BLaER1 treated with 17β-estradiol and CSF1 and Interleukin-3, amounts not matched to agents 10 nM and 100 nM (cell line): ENCODE measurements at regions not wholly inside any gene's neighbourhood (a gene's known extent, or its start where the extent isn't known, plus 50 kb on each side); places are given as distances from the start of the nearest gene placed in this dataset.

Experiments
- H3K27ac ChIP-seq, 11 experiments: shearing (Covaris generic); formaldehyde crosslinking; 2 replicates each; pipeline ENCODE4 v1.8.1; 2022
- H3K27me3 ChIP-seq, 11 experiments: shearing (Covaris generic); formaldehyde crosslinking; 2 replicates each; pipeline ENCODE4 v1.8.1; 2022
- H3K36me3 ChIP-seq, 11 experiments: shearing (Covaris generic); formaldehyde crosslinking; 2 replicates each; pipeline ENCODE4 v1.8.1; 2022
- H3K4me1 ChIP-seq, 10 experiments: shearing (Covaris generic); formaldehyde crosslinking; 2 replicates each; pipeline ENCODE4 v1.8.1; 2022
- H3K4me2 ChIP-seq, 11 experiments: shearing (Covaris generic); formaldehyde crosslinking; 2 replicates each; pipeline ENCODE4 v1.8.1; 2022
- H3K4me3 ChIP-seq, 10 experiments: shearing (Covaris generic); formaldehyde crosslinking; 2 replicates each; pipeline ENCODE4 v1.8.1; 2022
- H3K9ac ChIP-seq, 11 experiments: shearing (Covaris generic); formaldehyde crosslinking; 2 replicates each; pipeline ENCODE4 v1.8.1; 2022
- H3K9me3 ChIP-seq, 11 experiments: shearing (Covaris generic); formaldehyde crosslinking; replicated peaks in 1 of 11; 2 replicates each; pipeline ENCODE4 v1.8.1; 2022
- H4K20me1 ChIP-seq, 11 experiments: shearing (Covaris generic); formaldehyde crosslinking; 2 replicates each; pipeline ENCODE4 v1.8.1; 2022
- Cebpa-rat ChIP-seq, 11 experiments: shearing (Covaris generic); IDR thresholded peaks; 2 replicates each; pipeline ENCODE4 v1.8.1; 2022

- no peaks in the 10 kb centered on the region for H4K20me1 ChIP-seq
Measured at GRCh38 chr2:226135861-226136548, 663.6 kb downstream of the IRS1 start.

GRCh38 chr2:226132323-226133215, 667.1 kb downstream of the IRS1 start:
- no peaks in the 10 kb centered on the region for H3K36me3 ChIP-seq
- H3K9ac ChIP-seq: no peak overlapping the region
- H3K4me3 ChIP-seq: no peak overlapping the region
- H4K20me1 ChIP-seq: no peaks in the 10 kb centered on the region
- no peaks in the 10 kb centered on the region for H3K9me3 ChIP-seq
- no peaks in the 10 kb centered on the region for H3K27me3 ChIP-seq
- H3K4me1 ChIP-seq: peaks cover 12 to 30% (median 19%) of the 10 kb centered on the region in 10 experiments
- H3K27ac ChIP-seq: no peak overlapping the region
- H3K4me2 ChIP-seq: no peak overlapping the region
- TF ChIP-seq Cebpa-rat (IDR thresholded peaks at IDR 0.05): no peak

More at GRCh38 chr2:226135861-226136548, 663.6 kb downstream of the IRS1 start:
- no peaks in the 10 kb centered on the region for H3K27me3 ChIP-seq
- no peaks in the 10 kb centered on the region for H3K9me3 ChIP-seq
- H3K36me3 ChIP-seq: no peaks in the 10 kb centered on the region
- peak overlapping the region; percentile 37 to 75 (median 56); a peak in 20 of 22 replicates for H3K4me2 ChIP-seq
- no peak overlapping the region for H3K4me3 ChIP-seq
- peaks cover 13 to 41% (median 22%) of the 10 kb centered on the region in 10 experiments for H3K4me1 ChIP-seq
- H3K9ac ChIP-seq: peak overlapping the region in 4 of 11 experiments; percentile 19 to 51 (median 40); a peak in 8 of 22 replicates
- peak overlapping the region in 9 of 11 experiments; percentile 26 to 82 (median 63); a peak in 19 of 22 replicates for H3K27ac ChIP-seq
- no peak for TF ChIP-seq Cebpa-rat (IDR thresholded peaks at IDR 0.05)

GRCh38 chr2:226131299-226131784, 668.3 kb downstream of the IRS1 start:
- H3K27ac ChIP-seq: no peak overlapping the region

GRCh38 chr2:226130192-226130591, 669.4 kb downstream of the IRS1 start:
- no peaks in the 10 kb centered on the region for H3K36me3 ChIP-seq
- no peaks in the 10 kb centered on the region for H4K20me1 ChIP-seq
- H3K4me2 ChIP-seq: no peak overlapping the region
- H3K4me3 ChIP-seq: no peak overlapping the region
- H3K9ac ChIP-seq: no peak overlapping the region
- H3K4me1 ChIP-seq: peaks cover 0 to 9% (median 0%) of the 10 kb centered on the region in 10 experiments; a peak in 1 of 20 replicates
- H3K27me3 ChIP-seq: no peaks in the 10 kb centered on the region
- no peak overlapping the region for H3K27ac ChIP-seq
- H3K9me3 ChIP-seq: no peaks in the 10 kb centered on the region
- no peak for TF ChIP-seq Cebpa-rat (IDR thresholded peaks at IDR 0.05)

More at GRCh38 chr2:226131299-226131784, 668.3 kb downstream of the IRS1 start:
- no peaks in the 10 kb centered on the region for H3K36me3 ChIP-seq
- no peak for TF ChIP-seq Cebpa-rat (IDR thresholded peaks at IDR 0.05)
- peaks cover 0 to 17% (median 6%) of the 10 kb centered on the region in 10 experiments; a peak in 15 of 20 replicates for H3K4me1 ChIP-seq
- no peak overlapping the region for H3K4me3 ChIP-seq
- no peak overlapping the region for H3K4me2 ChIP-seq
- H3K9ac ChIP-seq: no peak overlapping the region
- no peaks in the 10 kb centered on the region for H3K9me3 ChIP-seq
- no peaks in the 10 kb centered on the region for H3K27me3 ChIP-seq
- H4K20me1 ChIP-seq: no peaks in the 10 kb centered on the region

- Histone ChIP-seq H4K20me1 (no peaks in the 10 kb centered on the region), H3K4me1 (peaks cover 0 to 11% (median under 1%) of the 10 kb centered on the region in 10 experiments; a peak in 8 of 20 replicates), H3K4me2 (no peak overlapping the region), H3K36me3 (no peaks in the 10 kb centered on the region), H3K27ac (no peak overlapping the region), H3K4me3 (no peak overlapping the region), H3K9ac (no peak overlapping the region), H3K27me3 (no peaks in the 10 kb centered on the region), H3K9me3 (peaks cover 0 to 7% (median 0%) of the 10 kb centered on the region in 11 experiments; a peak in 6 of 22 replicates)
- no peak for TF ChIP-seq Cebpa-rat (IDR thresholded peaks at IDR 0.05)
Measured at GRCh38 chr2:226127682-226128081, 671.9 kb downstream of the IRS1 start.

- no peaks in the 10 kb centered on the region for H3K27me3 ChIP-seq
- no peak overlapping the region for H3K9ac ChIP-seq
- no peaks in the 10 kb centered on the region for H3K36me3 ChIP-seq
- no peak overlapping the region for H3K4me3 ChIP-seq
- peaks cover 0 to 10% (median 5%) of the 10 kb centered on the region in 11 experiments; a peak in 6 of 22 replicates for H3K9me3 ChIP-seq
- H3K27ac ChIP-seq: no peak overlapping the region
- H3K4me1 ChIP-seq: peaks cover 0 to 27% (median 14%) of the 10 kb centered on the region in 10 experiments; a peak in 12 of 20 replicates
- no peaks in the 10 kb centered on the region for H4K20me1 ChIP-seq
- H3K4me2 ChIP-seq: no peak overlapping the region
- TF ChIP-seq Cebpa-rat (IDR thresholded peaks at IDR 0.05): no peak
Measured at GRCh38 chr2:226126104-226126503, 673.5 kb downstream of the IRS1 start.

GRCh38 chr2:226125176-226125883, 674.3 kb downstream of the IRS1 start:
- Histone ChIP-seq H3K9ac (no peak overlapping the region), H3K4me1 (peaks cover 0 to 32% (median 14%) of the 10 kb centered on the region in 10 experiments; a peak in 12 of 20 replicates), H3K27ac (no peak overlapping the region), H4K20me1 (no peaks in the 10 kb centered on the region), H3K9me3 (peaks cover 0 to 10% (median 5%) of the 10 kb centered on the region in 11 experiments; a peak in 6 of 22 replicates), H3K4me3 (no peak overlapping the region), H3K27me3 (no peaks in the 10 kb centered on the region), H3K36me3 (no peaks in the 10 kb centered on the region), H3K4me2 (no peak overlapping the region)
- TF ChIP-seq Cebpa-rat (IDR thresholded peaks at IDR 0.05): no peak

- TF ChIP-seq Cebpa-rat (IDR thresholded peaks at IDR 0.05): no peak
- Histone ChIP-seq H3K4me2 (no peak overlapping the region), H3K36me3 (no peaks in the 10 kb centered on the region), H3K9ac (no peak overlapping the region), H4K20me1 (no peaks in the 10 kb centered on the region), H3K27me3 (no peaks in the 10 kb centered on the region), H3K27ac (no peak overlapping the region), H3K9me3 (peaks cover 0 to 10% (median 5%) of the 10 kb centered on the region in 11 experiments; a peak in 6 of 22 replicates), H3K4me1 (peaks cover 0 to 35% (median 14%) of the 10 kb centered on the region in 10 experiments; a peak in 12 of 20 replicates), H3K4me3 (no peak overlapping the region)
Measured at GRCh38 chr2:226124548-226125011, 675.0 kb downstream of the IRS1 start.
